IMR-90 (cell line): ENCODE measurements at regions not wholly inside any gene's neighbourhood (a gene's known extent, or its start where the extent isn't known, plus 50 kb on each side); places are given as distances from the start of the nearest gene placed in this dataset.
A peak's percentile ranks its signal among the peaks of the same experiment; 100 is the strongest.

Experiments
- ATAC-seq: fragments of 200-7000 bp; cut with Tn5 transposase; 2 replicates; pipeline ENCODE4 v1.9.1; 2020; ENCODE audit warnings: low read depth, mild to moderate bottlenecking, moderate library complexity
- BruUV-seq: library from RNA; stranded (reverse); fragments of 400-500 nt; replicated peaks from 2 replicates; lab custom pipeline; 2021; lab: Mats Ljungman, UMichigan
- CTCF ChIA-PET: fragments of 300-600 bp; formaldehyde crosslinking; extraction: SDS; loops from one replicate; lab custom pipeline; 2021; ENCODE audit warnings: antibody characterized with exemption; lab: Yijun Ruan, JAX
- POLR2A ChIA-PET: fragments of 300-600 bp; sonication (Branson Sonifier 250); formaldehyde crosslinking; loops from one replicate; lab custom pipeline; 2022; ENCODE audit warnings: antibody characterized with exemption; ENCODE audit not compliant: unreplicated experiment; lab: Charles Lee
- DNase-seq: peaks from one replicate; pipeline ENCODE4 v3.0.0; 2013
- H2AFZ ChIP-seq: replicated peaks from 2 replicates; pipeline ENCODE3; 2013; ENCODE audit warnings: low read length, mild to moderate bottlenecking; ENCODE audit not compliant: poor library complexity
- H2AK5ac ChIP-seq: 2 replicates; pipeline ENCODE4 v1.6.1; 2013; ENCODE audit warnings: low read depth, low read length, inconsistent platforms
- H2AK9ac ChIP-seq: replicated peaks from 2 replicates; pipeline ENCODE3; 2013; ENCODE audit warnings: mild to moderate bottlenecking, low read depth, low read length, moderate library complexity; ENCODE audit not compliant: poor library complexity
- H2BK120ac ChIP-seq: 2 replicates; pipeline ENCODE4 v1.6.1; 2013; ENCODE audit warnings: low read depth, low read length, inconsistent platforms
- H2BK15ac ChIP-seq: 3 replicates; pipeline ENCODE4 v1.6.1; 2013; ENCODE audit warnings: low read depth, low read length, inconsistent platforms
- H2BK20ac ChIP-seq: 2 replicates; pipeline ENCODE4 v1.6.1; 2013; ENCODE audit warnings: low read depth, mild to moderate bottlenecking, inconsistent platforms, low read length, moderate library complexity
- H2BK5ac ChIP-seq: 2 replicates; pipeline ENCODE4 v1.6.1; 2013; ENCODE audit warnings: mild to moderate bottlenecking, low read depth, low read length, inconsistent platforms; ENCODE audit not compliant: poor library complexity, severe bottlenecking
- H3K14ac ChIP-seq: replicated peaks from 2 replicates; pipeline ENCODE4 v1.6.1; 2013; ENCODE audit warnings: low read depth, low read length, inconsistent platforms
- H3K18ac ChIP-seq: 2 replicates; pipeline ENCODE4 v1.6.1; 2013; ENCODE audit warnings: low read depth, low read length, control low read depth
- H3K23ac ChIP-seq: 2 replicates; pipeline ENCODE4 v1.6.1; 2013; ENCODE audit warnings: low read depth, low read length, inconsistent platforms
- H3K27ac ChIP-seq: 2 replicates; pipeline ENCODE4 v1.5.1; 2013; ENCODE audit warnings: mild to moderate bottlenecking, control low read depth, low read length; ENCODE audit not compliant: insufficient read depth
- H3K27me3 ChIP-seq: 2 replicates; pipeline ENCODE4 v1.6.1; 2013; ENCODE audit warnings: low read length; ENCODE audit not compliant: control insufficient read depth, insufficient read depth
- H3K36me3 ChIP-seq: 2 replicates; pipeline ENCODE4 v1.6.1; 2013; ENCODE audit warnings: low read length, mixed read lengths; ENCODE audit not compliant: control insufficient read depth, insufficient read depth
- H3K4ac ChIP-seq: 2 replicates; pipeline ENCODE4 v1.6.1; 2013; ENCODE audit warnings: low read depth, low read length, inconsistent platforms
- H3K4me1 ChIP-seq: 2 replicates; pipeline ENCODE4 v1.6.1; 2013; ENCODE audit warnings: low read length, mixed read lengths; ENCODE audit not compliant: control insufficient read depth, insufficient read depth
- H3K4me2 ChIP-seq: 2 replicates; pipeline ENCODE4 v1.6.1; 2013; ENCODE audit warnings: low read depth, mild to moderate bottlenecking, control low read depth, low read length, moderate library complexity
- H3K4me3 ChIP-seq: 2 replicates; pipeline ENCODE4 v1.5.1; 2013; ENCODE audit warnings: low read depth, mild to moderate bottlenecking, control low read depth, low read length, moderate library complexity; ENCODE audit not compliant: insufficient read depth
- H3K56ac ChIP-seq: 2 replicates; pipeline ENCODE4 v1.6.1; 2013; ENCODE audit warnings: low read length, inconsistent platforms; ENCODE audit not compliant: insufficient read depth; ENCODE audit errors: extremely low read depth
- H3K79me1 ChIP-seq, 2 experiments: 2 replicates each; pipeline ENCODE4 v1.6.1; 2013; ENCODE audit warnings: low read length in 2 of 2, inconsistent platforms in 1 of 2, low read depth in 1 of 2
- H3K9ac ChIP-seq: 2 replicates; pipeline ENCODE4 v1.6.1; 2013; ENCODE audit warnings: low read depth, low read length, control low read depth
- H3K9me1 ChIP-seq: 2 replicates; pipeline ENCODE4 v1.6.1; 2013; ENCODE audit warnings: low read length, inconsistent platforms; ENCODE audit not compliant: insufficient read depth
- H3K9me3 ChIP-seq: 2 replicates; pipeline ENCODE4 v1.6.1; 2013; ENCODE audit warnings: low read length; ENCODE audit not compliant: control insufficient read depth, insufficient read depth
- H4K20me1 ChIP-seq: 2 replicates; pipeline ENCODE4 v1.6.1; 2013; ENCODE audit warnings: low read length, inconsistent platforms; ENCODE audit not compliant: insufficient read depth
- H4K5ac ChIP-seq: 2 replicates; pipeline ENCODE4 v1.6.1; 2013; ENCODE audit warnings: mild to moderate bottlenecking, low read depth, low read length, control low read depth
- H4K8ac ChIP-seq, 2 experiments: 2 replicates each; pipeline ENCODE4 v1.6.1; 2013; ENCODE audit warnings: low read depth in 2 of 2, low read length in 2 of 2, control low read depth in 1 of 2, inconsistent platforms in 1 of 2
- H4K91ac ChIP-seq: 2 replicates; pipeline ENCODE4 v1.6.1; 2013; ENCODE audit warnings: low read depth, low read length, inconsistent platforms; ENCODE audit not compliant: insufficient read depth
- CEBPB ChIP-seq: IDR thresholded peaks from 2 replicates; pipeline ENCODE4 v1.6.1; 2012; ENCODE audit warnings: low read depth, low read length, improper control_type of control experiment
- POLR2A ChIP-seq: IDR thresholded peaks from 2 replicates; pipeline ENCODE4 v1.6.1; 2012; ENCODE audit warnings: mild to moderate bottlenecking, low read depth, low read length
- RCOR1 ChIP-seq: IDR thresholded peaks from 2 replicates; pipeline ENCODE4 v1.6.1; 2012; ENCODE audit warnings: mild to moderate bottlenecking, low read length, improper control_type of control experiment; ENCODE audit not compliant: insufficient replicate concordance
- WGBS, 2 experiments: methylation state at CpG; one replicate each; pipeline versions ENCODE4 v1.1.5 to v1.1.7; 2013; ENCODE audit warnings: missing lambda C conversion rate in 2 of 2; ENCODE audit not compliant: insufficient read length in 1 of 2; ENCODE audit errors: extremely low coverage in 2 of 2; 5-methylcytosine and 5-hydroxymethylcytosine counted together
- dilution Hi-C: fragments of 300-500 bp; cut with HindIII; formaldehyde crosslinking; loops from one replicate; pipeline ENCODE4 v1.14.3; 2018; ENCODE audit warnings: low sequenced_read_pairs; ENCODE audit not compliant: unreplicated experiment
- in situ Hi-C: fragments of 300-500 bp; cut with MboI; formaldehyde crosslinking; loops from 3 replicates; pipeline ENCODE4 v1.14.3; 2019; ENCODE audit warnings: low sequenced_read_pairs, inconsistent platforms, mixed read lengths
- intact Hi-C: fragments of 100-400 bp; cut with micrococcal nuclease; formaldehyde crosslinking; loops from 2 replicates; pipeline ENCODE4 v1.10.0; 2022

DNA sequence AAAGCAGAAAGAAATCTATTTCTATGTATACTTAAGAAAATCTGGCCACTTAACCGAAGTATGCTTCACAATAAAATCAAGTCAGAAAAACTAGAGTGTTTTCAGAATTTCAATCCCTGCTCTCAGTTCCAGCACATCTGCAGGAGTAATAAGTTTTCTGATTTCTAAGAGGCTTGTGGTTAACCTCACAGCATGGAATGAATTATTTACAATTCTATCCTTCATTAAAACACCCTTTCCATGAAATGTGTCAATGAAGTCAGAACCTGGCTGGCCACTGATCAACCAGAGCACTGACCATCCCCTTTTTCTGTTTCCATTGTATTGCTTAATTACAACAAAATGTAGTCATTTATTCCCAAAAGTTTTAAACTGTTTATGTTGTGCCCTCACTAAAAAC is 781.4 kb upstream of the INTU start:
- in situ Hi-C loops = no loop called here
- no peaks in the 10 kb centered on the region for H3K79me1 ChIP-seq

More for the DNA sequence above, 781.4 kb upstream of the INTU start:
- Histone ChIP-seq H2AK5ac (no peak overlapping the region), H2BK15ac (no peak overlapping the region), H3K18ac (peak overlapping the region; percentile 75; the same call in 1 of the 2 replicates), H3K23ac (no peak overlapping the region), H3K27ac (no peak overlapping the region), H3K27me3 (no peaks in the 10 kb centered on the region), H4K8ac (peak overlapping the region in 1 of 2 experiments; percentile 53; a peak in 2 of 4 replicates), H2BK20ac (peak overlapping the region; percentile 93; the same call in 1 of the 2 replicates), H4K91ac (no peak overlapping the region), H3K56ac (no peak overlapping the region), H3K9ac (no peak overlapping the region), H2BK5ac (peak overlapping the region; percentile 50), H3K9me1 (no peaks in the 10 kb centered on the region), H3K4me2 (no peak overlapping the region), H3K36me3 (no peaks in the 10 kb centered on the region), H4K5ac (no peak overlapping the region), H3K9me3 (no peaks in the 10 kb centered on the region), H3K4ac (peak overlapping the region; percentile 76; the same call in 1 of the 2 replicates), H3K4me1 (0 out of 2 replicates have a peak, but pooled peaks cover 2% of the 10 kb centered on the region), H2AFZ (no peak overlapping the region), H3K4me3 (no peak overlapping the region), H3K14ac (peak overlapping the region; percentile 75; the same call in 1 of the 2 replicates), H2BK120ac (peak overlapping the region; percentile 76; the same call in 1 of the 2 replicates), H4K20me1 (no peaks in the 10 kb centered on the region), H2AK9ac (no peak overlapping the region)
- intact Hi-C loops = no loop called here
- CTCF ChIA-PET = no interaction called here
- TF ChIP-seq RCOR1 (no peak), CEBPB (no peak), POLR2A (no peak)
- POLR2A ChIA-PET = no interaction called here
- peak; percentile 17 for DNase-seq
- dilution Hi-C loops = no loop called here
- no TSS peak for BruUV-seq
- ATAC-seq = no peak
- WGBS, 2 experiments = no CpG with 5 or more reads among the region's 1 CpG
